NT2/D1 (cell line): ENCODE measurements at regions not wholly inside any gene's neighbourhood (a gene's known extent, or its start where the extent isn't known, plus 50 kb on each side); places are given as distances from the start of the nearest gene placed in this dataset.

Experiments used
- YY1 ChIP-seq: IDR thresholded peaks from 2 replicates; pipeline ENCODE4 v1.6.1; 2011; ENCODE audit not compliant: insufficient read length, insufficient read depth
- ZNF274 ChIP-seq: IDR thresholded peaks from 2 replicates; pipeline ENCODE4 v1.6.1; 2011; ENCODE audit warnings: mild to moderate bottlenecking, low read depth, low read length

DNA sequence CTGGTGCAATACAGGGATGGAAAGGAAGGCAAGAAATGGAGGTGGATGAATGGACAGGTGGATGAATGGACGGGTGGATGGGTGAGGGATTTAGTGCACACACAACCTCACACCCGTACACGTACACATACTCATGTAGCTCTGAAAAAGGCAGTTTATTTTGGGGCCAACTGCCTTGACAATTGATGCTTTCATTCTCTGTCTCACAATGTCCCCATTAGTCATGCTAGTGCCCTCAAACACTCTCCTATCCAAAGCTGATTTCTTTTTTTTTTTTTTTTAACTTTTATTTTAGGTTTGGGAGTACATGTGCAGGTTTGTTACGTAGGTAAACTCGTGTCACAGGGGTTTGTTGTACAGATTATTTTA lies 495.0 kb downstream of the DMAC1 start:
- TF ChIP-seq ZNF274 (no peak), YY1 (no peak)
